Mucosa of rectum (tissue), 2 donors: ENCODE measurements at regions not wholly inside any gene's neighbourhood (a gene's known extent, or its start where the extent isn't known, plus 50 kb on each side); places are given as distances from the start of the nearest gene placed in this dataset.

ENCODE experiments used
- H3K27ac ChIP-seq, 2 donors: one replicate each; pipeline ENCODE4 v1.7.0; 2013; ENCODE audit warnings: inconsistent platforms in 2 of 2, low read depth in 2 of 2, low read length in 2 of 2
- H3K27me3 ChIP-seq, 2 donors: one replicate each; pipeline ENCODE4 v1.7.0; 2013; ENCODE audit warnings: low read length in 2 of 2; ENCODE audit not compliant: control insufficient read depth in 2 of 2, insufficient read depth in 2 of 2
- H3K36me3 ChIP-seq, 2 donors: one replicate each; pipeline ENCODE4 v1.7.0; 2013; ENCODE audit warnings: low read length in 2 of 2; ENCODE audit not compliant: control insufficient read depth in 2 of 2, insufficient read depth in 2 of 2
- H3K4me1 ChIP-seq, 2 donors: one replicate each; pipeline ENCODE4 v1.7.0; 2013; ENCODE audit warnings: low read length in 2 of 2, mild to moderate bottlenecking in 1 of 2; ENCODE audit not compliant: control insufficient read depth in 2 of 2, insufficient read depth in 2 of 2
- H3K4me3 ChIP-seq, 2 donors: one replicate each; pipeline ENCODE4 v1.7.0; 2013; ENCODE audit warnings: low read length in 2 of 2
- H3K9ac ChIP-seq, 2 donors: one replicate each; pipeline ENCODE4 v1.7.0; 2013; ENCODE audit warnings: low read length in 2 of 2, low read depth in 1 of 2, mild to moderate bottlenecking in 1 of 2
- H3K9me3 ChIP-seq, 2 donors: one replicate each; pipeline ENCODE4 v1.7.0; 2013; ENCODE audit warnings: low read length in 2 of 2; ENCODE audit not compliant: control insufficient read depth in 2 of 2
- donor health status: healthy.
- donor health status: Normal muscosa, but diverticular disease.

- H3K27ac ChIP-seq: no peak overlapping the region
- no peaks in the 10 kb centered on the region for H3K27me3 ChIP-seq
- H3K4me3 ChIP-seq: no peak overlapping the region
- H3K9ac ChIP-seq: no peak overlapping the region
- peaks cover 0 to 2% of the 10 kb centered on the region in 2 donors for H3K9me3 ChIP-seq
- no peaks in the 10 kb centered on the region for H3K4me1 ChIP-seq
- no peaks in the 10 kb centered on the region for H3K36me3 ChIP-seq
These were observed 65.1 kb downstream of the SPRY4 start for GRCh38 chr5:142259758-142260157.

- no peak overlapping the region for H3K4me3 ChIP-seq
- H3K9ac ChIP-seq: no peak overlapping the region
- H3K9me3 ChIP-seq: peaks cover 0 to 2% of the 10 kb centered on the region in 2 donors
These were observed 69.0 kb downstream of the SPRY4 start for GRCh38 chr5:142255831-142256230.

GRCh38 chr5:142254431-142254830, 70.4 kb downstream of the SPRY4 start:
- no peak overlapping the region for H3K4me3 ChIP-seq
- H3K27me3 ChIP-seq: no peaks in the 10 kb centered on the region
- H3K4me1 ChIP-seq: peaks cover 0 to 9% of the 10 kb centered on the region in 2 donors
- H3K36me3 ChIP-seq: no peaks in the 10 kb centered on the region
- H3K9ac ChIP-seq: no peak overlapping the region
- H3K27ac ChIP-seq: no peak overlapping the region
- peaks cover 0 to 2% of the 10 kb centered on the region in 2 donors for H3K9me3 ChIP-seq

More at GRCh38 chr5:142255831-142256230, 69.0 kb downstream of the SPRY4 start:
- H3K4me1 ChIP-seq: no peaks in the 10 kb centered on the region
- no peak overlapping the region for H3K27ac ChIP-seq
- no peaks in the 10 kb centered on the region for H3K27me3 ChIP-seq
- H3K36me3 ChIP-seq: no peaks in the 10 kb centered on the region

GRCh38 chr5:142253938-142254337, 70.9 kb downstream of the SPRY4 start:
- no peak overlapping the region for H3K4me3 ChIP-seq
- no peak overlapping the region for H3K9ac ChIP-seq
- H3K36me3 ChIP-seq: no peaks in the 10 kb centered on the region
- H3K4me1 ChIP-seq: peaks cover 0 to 14% of the 10 kb centered on the region in 2 donors
- no peak overlapping the region for H3K27ac ChIP-seq
- H3K9me3 ChIP-seq: peaks cover 0 to 2% of the 10 kb centered on the region in 2 donors
- H3K27me3 ChIP-seq: no peaks in the 10 kb centered on the region

GRCh38 chr5:142250119-142250518, 74.7 kb downstream of the SPRY4 start:
- H3K4me3 ChIP-seq: no peak overlapping the region
- H3K9ac ChIP-seq: no peak overlapping the region
- peak overlapping the region in 1 of 2 donors; percentile 52 for H3K27ac ChIP-seq

GRCh38 chr5:142248853-142249462, 75.9 kb downstream of the SPRY4 start:
- Histone ChIP-seq H3K27me3 (no peaks in the 10 kb centered on the region), H3K27ac (peak overlapping the region; percentile 52 to 71), H3K9me3 (no peaks in the 10 kb centered on the region), H3K9ac (no peak overlapping the region), H3K4me3 (peak overlapping the region; percentile 13 to 31), H3K36me3 (no peaks in the 10 kb centered on the region), H3K4me1 (peaks cover 3 to 21% of the 10 kb centered on the region in 2 donors)

More at GRCh38 chr5:142250119-142250518, 74.7 kb downstream of the SPRY4 start:
- Histone ChIP-seq H3K4me1 (peaks cover 3 to 21% of the 10 kb centered on the region in 2 donors), H3K27me3 (no peaks in the 10 kb centered on the region), H3K9me3 (no peaks in the 10 kb centered on the region), H3K36me3 (no peaks in the 10 kb centered on the region)

GRCh38 chr5:142246258-142246657, 78.6 kb downstream of the SPRY4 start:
- Histone ChIP-seq H3K36me3 (no peaks in the 10 kb centered on the region), H3K9me3 (no peaks in the 10 kb centered on the region), H3K9ac (no peak overlapping the region), H3K4me1 (peaks cover 3 to 21% of the 10 kb centered on the region in 2 donors), H3K27ac (no peak overlapping the region), H3K4me3 (no peak overlapping the region), H3K27me3 (no peaks in the 10 kb centered on the region)

- Histone ChIP-seq H3K36me3 (no peaks in the 10 kb centered on the region), H3K27me3 (no peaks in the 10 kb centered on the region), H3K4me1 (peaks cover 3 to 21% of the 10 kb centered on the region in 2 donors), H3K9ac (no peak overlapping the region), H3K4me3 (no peak overlapping the region), H3K9me3 (no peaks in the 10 kb centered on the region), H3K27ac (no peak overlapping the region)
These were observed 79.0 kb downstream of the SPRY4 start for GRCh38 chr5:142245786-142246185.

GRCh38 chr5:142244440-142244839, 80.4 kb downstream of the SPRY4 start:
- H3K36me3 ChIP-seq: no peaks in the 10 kb centered on the region
- H3K4me3 ChIP-seq: no peak overlapping the region
- H3K9ac ChIP-seq: no peak overlapping the region
- no peaks in the 10 kb centered on the region for H3K9me3 ChIP-seq
- H3K27me3 ChIP-seq: no peaks in the 10 kb centered on the region
- no peak overlapping the region for H3K27ac ChIP-seq
- H3K4me1 ChIP-seq: peaks cover 3 to 11% of the 10 kb centered on the region in 2 donors

GRCh38 chr5:142242272-142242671, 82.5 kb downstream of the SPRY4 start:
- no peak overlapping the region for H3K27ac ChIP-seq
- no peaks in the 10 kb centered on the region for H3K9me3 ChIP-seq
- no peaks in the 10 kb centered on the region for H3K4me1 ChIP-seq
- H3K36me3 ChIP-seq: no peaks in the 10 kb centered on the region
- no peak overlapping the region for H3K9ac ChIP-seq
- H3K4me3 ChIP-seq: no peak overlapping the region
- H3K27me3 ChIP-seq: no peaks in the 10 kb centered on the region
